K562 (cell line): ENCODE measurements at regions not wholly inside any gene's neighbourhood (a gene's known extent, or its start where the extent isn't known, plus 50 kb on each side); places are given as distances from the start of the nearest gene placed in this dataset.

ENCODE experiments used
- ATAC-seq: fragments of 200-7000 bp; cut with Tn5 transposase; 3 replicates; pipeline ENCODE4 v1.9.1; 2020; ENCODE audit warnings: moderate library complexity
- BruUV-seq: library from RNA; stranded (reverse); fragments of 400-500 nt; replicated peaks from 2 replicates; lab custom pipeline; 2021; lab: Mats Ljungman, UMichigan
- CTCF ChIA-PET: fragments of 300-600 bp; formaldehyde crosslinking; extraction: SDS; loops from one replicate; lab custom pipeline; 2021; ENCODE audit warnings: low intra/inter-chr PET ratio; lab: Yijun Ruan, JAX
- POLR2A ChIA-PET: fragments of 300-600, 350-650 bp; sonication (Branson Sonifier 250); formaldehyde crosslinking; extraction: SDS; loops from one replicate; lab custom pipeline; 2021; ENCODE audit warnings: antibody characterized with exemption, inconsistent platforms; lab: Yijun Ruan, JAX
- DNase-seq, 4 experiments: peaks; one replicate each; pipeline versions ENCODE4 v3.0.0 to v3.0.0-alpha.2; 2011 to 2018; ENCODE audit warnings: low spot score in 3 of 4, mixed read lengths in 3 of 4; ENCODE audit errors: extremely low read depth in 1 of 4
- FAIRE-seq: peaks from 2 replicates; lab custom pipeline; 2011; peaks lifted over from hg19 to GRCh38; lab: Jason Lieb, UNC
- H2AFZ ChIP-seq: 2 replicates; pipeline ENCODE4 v1.6.0; 2011; ENCODE audit warnings: low read depth, low read length, control low read depth, inconsistent platforms
- H3K27ac ChIP-seq: fragments of 200-600 bp; 3 replicates; pipeline ENCODE4 v1.8.0; 2011; ENCODE audit warnings: low read depth, mild to moderate bottlenecking, control low read depth, inconsistent platforms, low read length, moderate library complexity, mixed read lengths; ENCODE audit errors: extremely low read depth
- H3K27me3 ChIP-seq, 2 experiments: fragments of 300-600 bp in 1 of 2; 2 replicates in 1 of 2; 3 replicates in 1 of 2; pipeline versions ENCODE4 v1.6.0 to v1.8.0; 2011; ENCODE audit warnings: inconsistent platforms in 2 of 2, low read length in 2 of 2, mild to moderate bottlenecking in 1 of 2, mixed read lengths in 1 of 2, moderate library complexity in 1 of 2; ENCODE audit not compliant: control insufficient read depth in 2 of 2, insufficient read depth in 2 of 2
- H3K36me3 ChIP-seq: fragments of 300-600 bp; 3 replicates; pipeline ENCODE4 v1.8.0; 2011; ENCODE audit warnings: mild to moderate bottlenecking, low read length, inconsistent platforms; ENCODE audit not compliant: control insufficient read depth, insufficient read depth
- H3K4me1 ChIP-seq, 2 experiments: fragments of 200-600 bp in 1 of 2; replicated peaks in 1 of 2; 2 replicates in 1 of 2; 3 replicates in 1 of 2; pipeline versions ENCODE4 v1.5.1 to v1.8.0; 2011; ENCODE audit warnings: inconsistent platforms in 2 of 2, low read length in 2 of 2, mild to moderate bottlenecking in 1 of 2, mixed read lengths in 1 of 2, moderate library complexity in 1 of 2; ENCODE audit not compliant: control insufficient read depth in 2 of 2, insufficient read depth in 2 of 2
- H3K4me2 ChIP-seq: 2 replicates; pipeline ENCODE4 v1.6.1; 2011; ENCODE audit warnings: low read length, control low read depth, inconsistent platforms, mixed read lengths; ENCODE audit not compliant: insufficient read depth
- H3K4me3 ChIP-seq: fragments of 200-600 bp; sonication (generic), shearing (Covaris generic); 2 replicates; pipeline ENCODE4 v1.5.1; 2016; ENCODE audit warnings: control low read depth, inconsistent platforms
- H3K79me2 ChIP-seq: fragments of 200-600 bp; 3 replicates; pipeline ENCODE4 v1.8.0; 2011; ENCODE audit warnings: low read length, inconsistent platforms; ENCODE audit not compliant: control insufficient read depth, insufficient read depth
- H3K9ac ChIP-seq, 2 experiments: 2 replicates each; pipeline versions ENCODE4 v1.6.0 to v1.6.1; 2011; ENCODE audit warnings: low read depth in 2 of 2, low read length in 2 of 2, control low read depth in 1 of 2, inconsistent platforms in 1 of 2, mild to moderate bottlenecking in 1 of 2, mixed read lengths in 1 of 2; ENCODE audit not compliant: insufficient read depth in 1 of 2
- H3K9me1 ChIP-seq: one replicate; pipeline ENCODE4 v1.6.0; 2011; ENCODE audit warnings: inconsistent platforms, mild to moderate bottlenecking, low read length, moderate library complexity; ENCODE audit not compliant: control insufficient read depth, insufficient read depth
- H3K9me3 ChIP-seq: replicated peaks from 2 replicates; pipeline ENCODE4 v1.5.1; 2011; ENCODE audit warnings: low read depth, low read length, inconsistent platforms; ENCODE audit not compliant: control insufficient read depth, insufficient read depth
- H4K20me1 ChIP-seq: replicated peaks from 2 replicates; pipeline ENCODE4 v1.6.1; 2011; ENCODE audit warnings: low read length, inconsistent platforms, mixed read lengths; ENCODE audit not compliant: control insufficient read depth, insufficient read depth
- CREBBP ChIP-seq: IDR thresholded peaks from one replicate; pipeline ENCODE4 v1.6.1; 2012; ENCODE audit warnings: low read depth, mild to moderate bottlenecking, control low read depth, inconsistent platforms, low read length
- E4F1 ChIP-seq: fragments of 250-450 bp; sonication (Bioruptor Pico); IDR thresholded peaks from 2 replicates; pipeline ENCODE4 v1.5.0; 2021; ENCODE audit warnings: mild to moderate bottlenecking, borderline replicate concordance
- ESRRB ChIP-seq: fragments of 250-450 bp; sonication (Bioruptor Pico); IDR thresholded peaks from 2 replicates; pipeline ENCODE4 v1.5.0; 2020; ENCODE audit warnings: mild to moderate bottlenecking, moderate library complexity, borderline replicate concordance
- EZH2 ChIP-seq: IDR thresholded peaks from 2 replicates; pipeline ENCODE4 v1.6.1; 2012; ENCODE audit warnings: low read depth, mild to moderate bottlenecking, inconsistent platforms, low read length, borderline replicate concordance
- FIP1L1 ChIP-seq: fragments of 200-400 bp; formaldehyde crosslinking; IDR thresholded peaks from 2 replicates; pipeline ENCODE4 v1.6.1; 2018; ENCODE audit warnings: mild to moderate bottlenecking, low read depth, low read length; ENCODE audit not compliant: poor library complexity, severe bottlenecking
- HDGF ChIP-seq: fragments of 450-650 bp; IDR thresholded peaks from 2 replicates; pipeline ENCODE4 v1.6.1; 2016
- HEY1 ChIP-seq: fragments of 250-450 bp; sonication (Bioruptor Pico); IDR thresholded peaks from 2 replicates; pipeline ENCODE4 v1.5.0; 2020; ENCODE audit warnings: mild to moderate bottlenecking, moderate library complexity, borderline replicate concordance
- NCOA1 ChIP-seq: fragments of 450-650 bp; IDR thresholded peaks from 2 replicates; pipeline ENCODE4 v1.6.1; 2016; ENCODE audit warnings: low read depth
- ZNF175 ChIP-seq: fragments of 200-800 bp; sonication (Bioruptor generic); IDR thresholded peaks from 2 replicates; pipeline ENCODE4 v1.6.1; 2016; ENCODE audit warnings: low read depth, mild to moderate bottlenecking, missing genetic modification characterization, missing compliant biosample characterization
- ZNF644 ChIP-seq: fragments of 200-800 bp; sonication (Bioruptor generic); IDR thresholded peaks from 2 replicates; pipeline ENCODE4 v1.6.1; 2016; ENCODE audit warnings: low read depth, missing genetic modification characterization, missing compliant biosample characterization
- WGBS: fragments of 100-300 bp; shearing (Covaris generic); methylation state at CpG from one replicate; pipeline ENCODE4 v1.1.6; 2016; ENCODE audit warnings: low coverage, mixed read lengths; ENCODE audit not compliant: insufficient coverage; ENCODE audit errors: missing lambda C conversion rate; 5-methylcytosine and 5-hydroxymethylcytosine counted together
- in situ Hi-C: fragments of 300-500 bp; cut with MboI; formaldehyde crosslinking; loops from 4 replicates; pipeline ENCODE4 v1.15.0; 2018; ENCODE audit warnings: inconsistent platforms, mixed read lengths
- intact Hi-C: fragments of 100-400 bp; cut with micrococcal nuclease; formaldehyde crosslinking; loops from 2 replicates; pipeline ENCODE4 v1.14.2; 2022
- TF ChIP-seq, protein P1 (sequence below): fragments of 250-450 bp; sonication (Bioruptor Pico); IDR thresholded peaks from 2 replicates; pipeline ENCODE4 v1.4.0; 2020; ENCODE audit warnings: borderline replicate concordance

- POLR2A ChIA-PET, result interaction anchor here (0.5 kb wide), 1 partner anchor 1098 kb away, joined by 3 read pairs; no protein-coding TSS in a partner anchor
- Histone ChIP-seq H3K36me3 (no peaks in the 10 kb centered on the region), H3K9me1 (no peaks in the 10 kb centered on the region), H2AFZ (no peak overlapping the region), H3K27ac (no peak overlapping the region), H4K20me1 (no peaks in the 10 kb centered on the region), H3K4me1 (peaks cover 0 to 6% of the 10 kb centered on the region in 2 experiments; a peak in 1 of 5 replicates), H3K27me3 (no peaks in the 10 kb centered on the region; a peak in 2 of 5 replicates), H3K4me2 (0 out of 2 replicates have a peak overlapping the region, but pooled peaks have one; percentile 52), H3K4me3 (no peak overlapping the region), H3K79me2 (no peaks in the 10 kb centered on the region), H3K9me3 (no peaks in the 10 kb centered on the region), H3K9ac (no peak overlapping the region)
- no peak for DNase-seq
- intact Hi-C loops, result loop anchor here (5.0 kb wide), 1 partner anchor 485 kb away; no protein-coding TSS in a partner anchor
- CTCF ChIA-PET, result interaction anchor here (1.1 to 1.2 kb wide), 2 partner anchors 483 to 915 kb away, joined by 3 read pairs; no protein-coding TSS in a partner anchor
- TF ChIP-seq ZNF644 (tag), result no peak
- TF ChIP-seq ZNF175 (CRISPR knock-in tag), result no peak
- no peak for TF ChIP-seq FIP1L1
- no peak for TF ChIP-seq HDGF
- no peak for TF ChIP-seq HEY1 (CRISPR knock-in tag)
- no peak for TF ChIP-seq CREBBP
- no peak for TF ChIP-seq NCOA1
- TF ChIP-seq ESRRB (CRISPR knock-in tag), result no peak
- TF ChIP-seq, protein P1, sequence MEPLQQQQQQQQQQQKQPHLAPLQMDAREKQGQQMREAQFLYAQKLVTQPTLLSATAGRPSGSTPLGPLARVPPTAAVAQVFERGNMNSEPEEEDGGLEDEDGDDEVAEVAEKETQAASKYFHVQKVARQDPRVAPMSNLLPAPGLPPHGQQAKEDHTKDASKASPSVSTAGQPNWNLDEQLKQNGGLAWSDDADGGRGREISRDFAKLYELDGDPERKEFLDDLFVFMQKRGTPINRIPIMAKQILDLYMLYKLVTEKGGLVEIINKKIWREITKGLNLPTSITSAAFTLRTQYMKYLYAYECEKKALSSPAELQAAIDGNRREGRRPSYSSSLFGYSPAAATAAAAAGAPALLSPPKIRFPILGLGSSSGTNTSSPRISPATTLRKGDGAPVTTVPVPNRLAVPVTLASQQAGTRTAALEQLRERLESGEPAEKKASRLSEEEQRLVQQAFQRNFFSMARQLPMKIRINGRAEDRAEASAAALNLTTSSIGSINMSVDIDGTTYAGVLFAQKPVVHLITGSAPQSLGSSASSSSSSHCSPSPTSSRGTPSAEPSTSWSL (CRISPR knock-in tag), result no peak
- TF ChIP-seq E4F1 (CRISPR knock-in tag), result no peak
- no peak for TF ChIP-seq EZH2
- ATAC-seq, result no peak
- no peak for FAIRE-seq
- BruUV-seq, result no TSS peak
- in situ Hi-C loops, result no loop called here
- WGBS, result 26% methylated on average over 8 of the region's 10 CpGs
Measured at GRCh38 chr20:4591975-4592315, 94.3 kb upstream of the PRNP start.
